ENCODE measurements at regions not wholly inside any gene's neighbourhood (a gene's known extent, or its start where the extent isn't known, plus 50 kb on each side); places are given as distances from the start of the nearest gene placed in this dataset.

DNA sequence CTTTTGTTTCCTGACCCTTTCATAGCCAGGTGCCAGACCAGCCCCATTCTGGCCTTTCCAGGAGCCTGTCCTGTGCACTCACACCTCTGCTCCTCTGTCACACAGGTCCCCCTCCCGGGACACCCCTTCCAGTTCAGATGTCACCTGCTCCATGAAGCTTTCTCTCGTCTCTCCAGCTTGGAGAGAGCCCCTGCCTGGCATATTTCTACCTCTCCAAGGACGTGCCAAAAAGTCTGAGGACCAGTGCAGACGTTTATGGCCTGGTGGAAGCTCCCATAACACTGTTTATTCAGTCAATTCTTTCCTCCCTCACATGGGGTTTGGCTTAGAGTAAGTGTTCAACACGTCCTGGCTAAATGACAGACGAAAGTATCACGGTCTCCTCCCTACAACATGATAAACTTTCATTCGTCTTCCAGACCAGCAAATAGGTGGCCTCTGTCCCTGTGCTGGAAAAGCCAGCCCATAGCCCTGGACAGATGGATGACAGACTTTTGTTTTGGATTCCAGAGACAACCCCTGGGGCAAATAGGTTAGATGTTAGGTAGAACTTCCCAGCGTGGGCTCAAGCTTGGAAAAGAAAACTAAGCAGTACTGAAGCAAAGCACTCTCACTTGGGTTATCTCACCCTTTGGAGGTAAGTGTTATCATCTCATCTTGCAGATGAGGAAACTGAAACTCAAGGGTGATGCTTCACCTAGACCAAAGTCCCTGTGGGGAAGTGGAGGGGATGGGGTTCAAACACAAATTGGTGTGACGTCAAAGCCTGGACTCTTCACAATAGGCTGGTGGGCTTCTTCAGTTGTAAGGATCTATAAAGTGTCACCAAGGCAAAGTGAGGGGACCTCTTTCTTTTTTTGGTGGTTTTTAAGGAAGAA lies 52.9 kb upstream of the ECE1 start:
- H3K27me3 ChIP-seq (ENCODE audit: insufficient read depth, poor library complexity, severe bottlenecking) = peaks cover 3% of the 10 kb centered on the region
- TF ChIP-seq SPI1 (IDR thresholded peaks at IDR 0.05; ENCODE audit: borderline replicate concordance, low read depth) (no peak), GABPA (IDR thresholded peaks at IDR 0.05; ENCODE audit: low read depth) (no peak), CTCF (IDR thresholded peaks at IDR 0.05; ENCODE audit: insufficient read depth, low read length) (no peak), POLR2AphosphoS5 (IDR thresholded peaks at IDR 0.05; ENCODE audit: low read depth) (no peak)
- TF ChIP-seq, protein P1, sequence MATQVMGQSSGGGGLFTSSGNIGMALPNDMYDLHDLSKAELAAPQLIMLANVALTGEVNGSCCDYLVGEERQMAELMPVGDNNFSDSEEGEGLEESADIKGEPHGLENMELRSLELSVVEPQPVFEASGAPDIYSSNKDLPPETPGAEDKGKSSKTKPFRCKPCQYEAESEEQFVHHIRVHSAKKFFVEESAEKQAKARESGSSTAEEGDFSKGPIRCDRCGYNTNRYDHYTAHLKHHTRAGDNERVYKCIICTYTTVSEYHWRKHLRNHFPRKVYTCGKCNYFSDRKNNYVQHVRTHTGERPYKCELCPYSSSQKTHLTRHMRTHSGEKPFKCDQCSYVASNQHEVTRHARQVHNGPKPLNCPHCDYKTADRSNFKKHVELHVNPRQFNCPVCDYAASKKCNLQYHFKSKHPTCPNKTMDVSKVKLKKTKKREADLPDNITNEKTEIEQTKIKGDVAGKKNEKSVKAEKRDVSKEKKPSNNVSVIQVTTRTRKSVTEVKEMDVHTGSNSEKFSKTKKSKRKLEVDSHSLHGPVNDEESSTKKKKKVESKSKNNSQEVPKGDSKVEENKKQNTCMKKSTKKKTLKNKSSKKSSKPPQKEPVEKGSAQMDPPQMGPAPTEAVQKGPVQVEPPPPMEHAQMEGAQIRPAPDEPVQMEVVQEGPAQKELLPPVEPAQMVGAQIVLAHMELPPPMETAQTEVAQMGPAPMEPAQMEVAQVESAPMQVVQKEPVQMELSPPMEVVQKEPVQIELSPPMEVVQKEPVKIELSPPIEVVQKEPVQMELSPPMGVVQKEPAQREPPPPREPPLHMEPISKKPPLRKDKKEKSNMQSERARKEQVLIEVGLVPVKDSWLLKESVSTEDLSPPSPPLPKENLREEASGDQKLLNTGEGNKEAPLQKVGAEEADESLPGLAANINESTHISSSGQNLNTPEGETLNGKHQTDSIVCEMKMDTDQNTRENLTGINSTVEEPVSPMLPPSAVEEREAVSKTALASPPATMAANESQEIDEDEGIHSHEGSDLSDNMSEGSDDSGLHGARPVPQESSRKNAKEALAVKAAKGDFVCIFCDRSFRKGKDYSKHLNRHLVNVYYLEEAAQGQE (IDR thresholded peaks at IDR 0.05; ENCODE audit: insufficient replicate concordance, low read depth) = no peak
- DNase-seq (ENCODE audit: low read depth in 1 of 2, low spot score in 1 of 2) = no peak
- H3K4me3 ChIP-seq (replicated peaks; ENCODE audit: insufficient read depth, low read length) = no peak overlapping the region
- H3K27ac ChIP-seq (replicated peaks) = no peak overlapping the region

DNA sequence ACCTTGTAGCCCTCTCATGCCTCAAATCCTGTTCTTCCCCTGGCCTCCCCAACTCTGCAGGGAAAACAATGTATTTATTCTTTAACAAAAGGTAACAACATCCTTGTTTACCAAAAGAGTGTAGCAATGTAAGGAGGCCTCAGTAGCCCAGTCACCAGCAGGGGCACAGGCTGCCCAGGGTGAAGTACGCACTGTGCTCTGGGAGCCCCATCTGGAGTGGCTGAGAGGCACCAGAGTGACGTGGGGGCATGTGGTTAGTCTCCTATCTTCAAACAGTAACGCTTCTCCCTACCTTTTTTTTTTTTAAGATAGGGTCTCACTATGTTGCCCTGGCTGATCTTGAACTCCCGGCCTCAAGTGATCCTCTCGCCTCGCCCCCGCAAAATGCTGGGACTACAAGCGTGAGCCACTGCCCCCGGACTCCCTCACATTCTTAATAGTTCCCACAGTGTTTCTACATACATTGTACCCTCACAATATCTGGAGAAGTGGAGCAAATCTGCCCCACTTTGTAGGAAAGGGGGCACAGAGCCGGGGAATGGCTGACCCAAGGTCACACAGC lies 51.3 kb upstream of the ECE1 start:
- Histone ChIP-seq H3K27me3 (ENCODE audit: insufficient read depth, poor library complexity, severe bottlenecking) (no peaks in the 10 kb centered on the region), H3K4me3 (replicated peaks; ENCODE audit: insufficient read depth, low read length) (no peak overlapping the region), H3K27ac (replicated peaks) (no peak overlapping the region)
- no peak for DNase-seq (ENCODE audit: low read depth in 1 of 2, low spot score in 1 of 2)
- no peak for TF ChIP-seq CTCF (IDR thresholded peaks at IDR 0.05; ENCODE audit: insufficient read depth, low read length)
- TF ChIP-seq SPI1 (IDR thresholded peaks at IDR 0.05; ENCODE audit: borderline replicate concordance, low read depth) = no peak
- no peak for TF ChIP-seq GABPA (IDR thresholded peaks at IDR 0.05; ENCODE audit: low read depth)
- TF ChIP-seq, protein P1 (IDR thresholded peaks at IDR 0.05; ENCODE audit: insufficient replicate concordance, low read depth) = no peak
- no peak for TF ChIP-seq POLR2AphosphoS5 (IDR thresholded peaks at IDR 0.05; ENCODE audit: low read depth)

- H3K27ac ChIP-seq (replicated peaks) = no peak overlapping the region
- DNase-seq (ENCODE audit: low read depth in 1 of 2, low spot score in 1 of 2) = no peak
These were observed 50.8 kb upstream of the ECE1 start for GRCh38 chr1:21341022-21341421.

More at GRCh38 chr1:21341022-21341421, 50.8 kb upstream of the ECE1 start:
- TF ChIP-seq, protein P1 (IDR thresholded peaks at IDR 0.05; ENCODE audit: insufficient replicate concordance, low read depth) = no peak
- TF ChIP-seq CTCF (IDR thresholded peaks at IDR 0.05; ENCODE audit: insufficient read depth, low read length) (no peak), POLR2AphosphoS5 (IDR thresholded peaks at IDR 0.05; ENCODE audit: low read depth) (no peak), SPI1 (IDR thresholded peaks at IDR 0.05; ENCODE audit: borderline replicate concordance, low read depth) (no peak), GABPA (IDR thresholded peaks at IDR 0.05; ENCODE audit: low read depth) (no peak)
- no peaks in the 10 kb centered on the region for H3K27me3 ChIP-seq (ENCODE audit: insufficient read depth, poor library complexity, severe bottlenecking)
- H3K4me3 ChIP-seq (replicated peaks; ENCODE audit: insufficient read depth, low read length) = no peak overlapping the region
